SK-N-MC (cell line): ENCODE measurements at regions not wholly inside any gene's neighbourhood (a gene's known extent, or its start where the extent isn't known, plus 50 kb on each side); places are given as distances from the start of the nearest gene placed in this dataset.

Experiments used
- EZH2 ChIP-seq: fragments of 200-600 bp; sonication (generic); IDR thresholded peaks from one replicate; pipeline ENCODE4 v1.6.1; 2017; ENCODE audit warnings: antibody characterized with exemption
- FOXP2 ChIP-seq: optimal IDR thresholded peaks from 2 replicates; pipeline ENCODE3; 2011; ENCODE audit warnings: mild to moderate bottlenecking, moderate library complexity; ENCODE audit not compliant: insufficient read depth; ENCODE audit errors: extremely low read length, control extremely low read depth

DNA sequence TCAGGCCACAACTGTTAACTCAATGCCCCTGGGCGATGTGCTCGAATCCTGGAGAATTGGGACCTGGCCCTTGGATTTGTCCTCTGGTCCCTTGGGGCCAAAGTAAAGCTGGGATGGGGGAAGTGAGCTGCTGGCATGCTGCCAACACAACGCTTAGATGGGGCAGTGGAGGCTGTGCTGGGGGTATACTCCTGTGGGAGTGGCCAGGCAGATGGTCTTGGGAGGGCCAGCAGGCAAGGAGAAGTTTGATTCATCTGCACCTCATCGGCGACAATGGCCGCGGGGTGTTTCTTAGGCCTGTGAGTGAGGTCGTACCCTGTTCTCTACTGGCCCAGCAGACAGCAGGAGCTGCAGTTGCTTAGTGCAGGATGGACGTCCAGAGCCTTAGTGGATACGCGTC lies 139.0 kb upstream of the MTPN start:
- TF ChIP-seq FOXP2 (no peak), EZH2 (no peak)
